ENCODE measurements at regions not wholly inside any gene's neighbourhood (a gene's known extent, or its start where the extent isn't known, plus 50 kb on each side); places are given as distances from the start of the nearest gene placed in this dataset.
"Not testable (repeated sequence)": the region's sequence is repeated elsewhere in the genome, so short reads cannot be mapped to it uniquely, and the experiment has no call there.

GRCh38 chr9:31153250-31153840, 1231.1 kb upstream of the ACO1 start:
- no peak for DNase-seq (ENCODE audit: low read depth in 2 of 2)

GRCh38 chr9:31166516-31166915, 1217.9 kb upstream of the ACO1 start:
- no peak for DNase-seq (ENCODE audit: low read depth in 2 of 2)

GRCh38 chr9:31168161-31168560, 1216.3 kb upstream of the ACO1 start:
- DNase-seq (ENCODE audit: low read depth in 2 of 2): no peak

GRCh38 chr9:31174681-31175080, 1209.8 kb upstream of the ACO1 start:
- no peak for DNase-seq (ENCODE audit: low read depth in 2 of 2)

GRCh38 chr9:31183866-31184265, 1200.6 kb upstream of the ACO1 start:
- no peak for DNase-seq (ENCODE audit: low read depth in 2 of 2)

- no peak for DNase-seq (ENCODE audit: low read depth in 2 of 2)
Measured at GRCh38 chr9:31185831-31186230, 1198.6 kb upstream of the ACO1 start.

GRCh38 chr9:31188496-31188895, 1195.9 kb upstream of the ACO1 start:
- DNase-seq (ENCODE audit: low read depth in 2 of 2): no peak

- DNase-seq (ENCODE audit: low read depth in 2 of 2): no peak
Measured at GRCh38 chr9:31210978-31211570, 1173.4 kb upstream of the ACO1 start.

GRCh38 chr9:31229976-31230375, 1154.5 kb upstream of the ACO1 start:
- not testable (repeated sequence) for DNase-seq (ENCODE audit: low read depth in 2 of 2)

- DNase-seq (ENCODE audit: low read depth in 2 of 2): no peak
Measured at GRCh38 chr9:31232485-31232884, 1152.0 kb upstream of the ACO1 start.

GRCh38 chr9:31236344-31236743, 1148.1 kb upstream of the ACO1 start:
- no peak for DNase-seq (ENCODE audit: low read depth in 2 of 2)

GRCh38 chr9:31243386-31243785, 1141.1 kb upstream of the ACO1 start:
- DNase-seq (ENCODE audit: low read depth in 2 of 2): no peak

GRCh38 chr9:31248156-31248555, 1136.3 kb upstream of the ACO1 start:
- no peak for DNase-seq (ENCODE audit: low read depth in 2 of 2)

- DNase-seq (ENCODE audit: low read depth in 2 of 2): no peak
Measured at GRCh38 chr9:31251386-31251785, 1133.1 kb upstream of the ACO1 start.

- DNase-seq (ENCODE audit: low read depth in 2 of 2): no peak
Measured at GRCh38 chr9:31253800-31254762, 1130.4 kb upstream of the ACO1 start.

- no peak for DNase-seq (ENCODE audit: low read depth in 2 of 2)
Measured at GRCh38 chr9:31255211-31255610, 1129.2 kb upstream of the ACO1 start.

- DNase-seq (ENCODE audit: low read depth in 2 of 2): no peak
Measured at GRCh38 chr9:31259824-31260223, 1124.6 kb upstream of the ACO1 start.

GRCh38 chr9:31272456-31273295, 1111.8 kb upstream of the ACO1 start:
- DNase-seq (ENCODE audit: low read depth in 2 of 2): peak in 1 of 2 donors; percentile 26

GRCh38 chr9:31275419-31275818, 1109.0 kb upstream of the ACO1 start:
- DNase-seq (ENCODE audit: low read depth in 2 of 2): no peak

- DNase-seq (ENCODE audit: low read depth in 2 of 2): no peak
Measured at GRCh38 chr9:31290731-31291130, 1093.7 kb upstream of the ACO1 start.

GRCh38 chr9:31302620-31303418, 1081.6 kb upstream of the ACO1 start:
- DNase-seq (ENCODE audit: low read depth in 2 of 2): no peak
